ENCODE measurements at regions not wholly inside any gene's neighbourhood (a gene's known extent, or its start where the extent isn't known, plus 50 kb on each side); places are given as distances from the start of the nearest gene placed in this dataset.

DNA sequence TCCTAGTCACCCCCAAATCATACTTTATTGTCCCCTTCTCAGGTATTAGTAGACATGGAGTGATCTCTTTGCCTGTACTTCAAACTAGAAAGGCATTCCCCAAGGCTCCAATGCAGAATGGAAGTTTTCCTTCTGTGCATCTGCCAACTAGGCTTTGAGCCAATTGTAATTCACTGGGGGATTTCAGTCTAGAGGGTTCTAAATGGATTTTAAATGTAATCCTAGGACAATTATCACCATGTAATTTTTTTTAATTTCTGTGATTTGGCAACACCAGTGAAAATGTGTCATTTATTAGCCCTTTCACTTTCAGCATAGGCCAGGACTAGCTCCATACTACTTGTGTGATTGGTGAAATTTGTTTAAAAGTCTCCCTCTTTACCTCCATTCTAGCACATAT lies 557.6 kb upstream of the MARCKS start:
- no peak for DNase-seq (ENCODE audit: low read depth)
- H3K4me3 ChIP-seq (ENCODE audit: low read depth, low read length), result no peak overlapping the region
- TF ChIP-seq, protein P1, sequence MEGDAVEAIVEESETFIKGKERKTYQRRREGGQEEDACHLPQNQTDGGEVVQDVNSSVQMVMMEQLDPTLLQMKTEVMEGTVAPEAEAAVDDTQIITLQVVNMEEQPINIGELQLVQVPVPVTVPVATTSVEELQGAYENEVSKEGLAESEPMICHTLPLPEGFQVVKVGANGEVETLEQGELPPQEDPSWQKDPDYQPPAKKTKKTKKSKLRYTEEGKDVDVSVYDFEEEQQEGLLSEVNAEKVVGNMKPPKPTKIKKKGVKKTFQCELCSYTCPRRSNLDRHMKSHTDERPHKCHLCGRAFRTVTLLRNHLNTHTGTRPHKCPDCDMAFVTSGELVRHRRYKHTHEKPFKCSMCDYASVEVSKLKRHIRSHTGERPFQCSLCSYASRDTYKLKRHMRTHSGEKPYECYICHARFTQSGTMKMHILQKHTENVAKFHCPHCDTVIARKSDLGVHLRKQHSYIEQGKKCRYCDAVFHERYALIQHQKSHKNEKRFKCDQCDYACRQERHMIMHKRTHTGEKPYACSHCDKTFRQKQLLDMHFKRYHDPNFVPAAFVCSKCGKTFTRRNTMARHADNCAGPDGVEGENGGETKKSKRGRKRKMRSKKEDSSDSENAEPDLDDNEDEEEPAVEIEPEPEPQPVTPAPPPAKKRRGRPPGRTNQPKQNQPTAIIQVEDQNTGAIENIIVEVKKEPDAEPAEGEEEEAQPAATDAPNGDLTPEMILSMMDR (IDR thresholded peaks at IDR 0.05; ENCODE audit: insufficient read depth, low read depth, low read length, missing control alignments), result no peak

- DNase-seq (ENCODE audit: low read depth), result no peak
- TF ChIP-seq, protein P1 (IDR thresholded peaks at IDR 0.05; ENCODE audit: insufficient read depth, low read depth, low read length, missing control alignments), result no peak
- no peak overlapping the region for H3K4me3 ChIP-seq (ENCODE audit: low read depth, low read length)
Measured at GRCh38 chr6:113301651-113302050, 555.5 kb upstream of the MARCKS start.

DNA sequence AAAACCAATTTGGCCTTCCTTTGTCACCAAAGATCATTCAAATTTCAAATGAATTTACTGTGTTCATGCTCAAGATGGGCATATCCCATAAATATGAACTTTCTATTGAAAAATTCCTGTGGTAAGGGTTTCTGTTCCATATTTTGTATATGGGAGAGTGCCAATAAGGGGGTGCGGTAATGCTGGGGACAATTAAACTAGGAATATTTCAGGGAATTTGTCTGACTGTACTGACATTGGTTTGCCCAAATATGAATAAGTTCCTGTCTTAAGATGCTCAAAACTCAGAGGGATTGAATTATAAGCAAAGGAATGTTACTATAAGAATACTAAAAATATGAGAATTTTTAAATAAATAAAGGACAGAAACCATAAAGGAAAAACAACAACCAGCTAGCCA lies 553.0 kb upstream of the MARCKS start:
- TF ChIP-seq, protein P1 (IDR thresholded peaks at IDR 0.05; ENCODE audit: insufficient read depth, low read depth, low read length, missing control alignments), result no peak
- DNase-seq (ENCODE audit: low read depth), result no peak
- no peak overlapping the region for H3K4me3 ChIP-seq (ENCODE audit: low read depth, low read length)

GRCh38 chr6:113306552-113307145 lies 550.5 kb upstream of the MARCKS start:
- DNase-seq (ENCODE audit: low read depth), result peak; percentile 83
- TF ChIP-seq, protein P1 (IDR thresholded peaks at IDR 0.05; ENCODE audit: insufficient read depth, low read depth, low read length, missing control alignments), result peak; percentile 76
- H3K4me3 ChIP-seq (ENCODE audit: low read depth, low read length), result no peak overlapping the region

- TF ChIP-seq, protein P1 (IDR thresholded peaks at IDR 0.05; ENCODE audit: insufficient read depth, low read depth, low read length, missing control alignments), result no peak
- H3K4me3 ChIP-seq (ENCODE audit: low read depth, low read length), result no peak overlapping the region
- peak; percentile 1 for DNase-seq (ENCODE audit: low read depth)
Measured at GRCh38 chr6:113308266-113308665, 548.9 kb upstream of the MARCKS start.

DNA sequence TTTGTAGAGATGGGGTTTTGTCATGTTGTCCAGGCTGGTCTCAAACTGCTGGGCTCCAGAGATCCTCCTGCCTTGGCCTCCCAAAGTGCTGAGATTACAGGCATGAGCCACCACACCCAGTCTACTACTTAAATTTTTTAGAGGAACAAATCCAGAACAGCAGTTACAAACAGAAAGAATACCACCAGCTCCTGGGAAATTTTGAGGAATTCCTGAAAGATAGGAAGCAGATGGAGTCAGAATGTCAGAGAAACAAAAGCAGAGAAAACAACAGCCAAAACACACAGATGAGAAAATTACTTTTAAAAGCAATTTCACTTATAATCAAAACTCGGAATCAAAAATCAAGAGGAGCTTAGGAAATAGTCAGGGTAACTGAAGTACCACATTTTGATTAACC lies 543.3 kb upstream of the MARCKS start:
- no peak overlapping the region for H3K4me3 ChIP-seq (ENCODE audit: low read depth, low read length)
- TF ChIP-seq, protein P1 (IDR thresholded peaks at IDR 0.05; ENCODE audit: insufficient read depth, low read depth, low read length, missing control alignments), result no peak
- DNase-seq (ENCODE audit: low read depth), result no peak

- TF ChIP-seq, protein P1 (IDR thresholded peaks at IDR 0.05; ENCODE audit: insufficient read depth, low read depth, low read length, missing control alignments), result no peak
- no peak for DNase-seq (ENCODE audit: low read depth)
- no peak overlapping the region for H3K4me3 ChIP-seq (ENCODE audit: low read depth, low read length)
Measured at GRCh38 chr6:113315165-113315564, 542.0 kb upstream of the MARCKS start.

Data from GM12865 (cell line).